ENCODE measurements at regions not wholly inside any gene's neighbourhood (a gene's known extent, or its start where the extent isn't known, plus 50 kb on each side); places are given as distances from the start of the nearest gene placed in this dataset.

DNA sequence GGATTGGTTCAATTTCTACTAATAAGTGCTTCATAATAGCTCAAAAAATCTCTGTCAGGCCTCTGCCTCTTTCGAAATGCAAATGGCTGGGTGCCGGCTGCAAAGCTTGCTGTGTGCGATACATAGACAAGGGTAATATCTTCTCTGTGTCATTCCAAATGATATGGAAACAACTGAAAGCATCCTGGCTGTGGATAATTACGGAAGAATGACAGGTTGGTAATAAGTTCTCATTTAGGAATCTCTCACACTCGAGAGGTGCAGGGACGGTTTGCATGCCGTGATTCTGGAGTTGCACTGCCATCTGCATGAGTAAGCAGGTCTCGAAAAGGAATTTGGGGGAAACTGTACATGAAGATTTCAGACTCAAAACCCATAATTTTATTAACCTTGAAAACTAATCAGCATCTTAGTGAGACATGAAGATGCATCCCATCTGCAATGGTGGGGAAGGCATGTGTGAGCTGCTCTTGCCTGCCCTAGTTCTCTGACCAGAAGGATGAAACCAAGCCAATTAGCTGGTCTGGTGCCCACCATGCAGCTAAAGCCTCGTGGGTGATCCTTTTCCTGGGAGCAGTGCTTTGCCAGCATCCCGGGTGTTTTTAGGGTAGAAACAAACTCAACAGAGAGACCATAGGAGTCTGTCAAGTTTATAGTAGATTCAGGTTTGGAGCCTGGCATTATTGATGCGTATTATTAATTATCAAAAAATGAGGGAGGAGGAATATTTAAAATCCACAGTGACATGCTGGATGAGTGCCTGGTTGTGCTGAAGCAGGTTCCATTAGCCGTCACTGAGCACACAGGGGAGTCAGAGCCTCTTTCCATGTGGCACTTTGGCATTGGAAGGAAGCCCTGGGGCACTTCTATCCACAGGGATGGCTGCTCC, 503.6 kb upstream of the MGMT start:
- Histone ChIP-seq H2BK15ac (ENCODE audit: low read length) (no peak overlapping the region), H2AK5ac (ENCODE audit: low read depth, low read length) (no peak overlapping the region), H2BK120ac (ENCODE audit: low read depth, low read length) (no peak overlapping the region), H3K9me3 (replicated peaks in 1 of 2; ENCODE audit: control insufficient read depth in 2 of 2, insufficient read depth in 1 of 2, low read depth in 1 of 2, low read length in 2 of 2) (no peaks in the 10 kb centered on the region), H3K36me3 (replicated peaks in 1 of 2; ENCODE audit: control insufficient read depth in 2 of 2, insufficient read depth in 2 of 2, low read length in 2 of 2) (no peaks in the 10 kb centered on the region), H3K23ac (ENCODE audit: low read depth, low read length, poor library complexity) (no peak overlapping the region), H3K9ac (ENCODE audit: low read depth, low read length, poor library complexity) (peak overlapping the region; percentile 5), H2AFZ (ENCODE audit: low read length) (no peak overlapping the region), H4K91ac (ENCODE audit: low read depth, low read length, poor library complexity) (no peak overlapping the region), H2BK12ac (ENCODE audit: low read length) (no peak overlapping the region), H3K4me2 (ENCODE audit: insufficient read depth, low read length, poor library complexity, severe bottlenecking) (no peak overlapping the region), H3K4me1 (ENCODE audit: control insufficient read depth in 2 of 2, insufficient read depth in 1 of 2, low read depth in 1 of 2, low read length in 2 of 2) (no peaks in the 10 kb centered on the region), H4K8ac (ENCODE audit: low read depth, low read length) (no peak overlapping the region), H3K79me1 (ENCODE audit: low read depth, low read length) (no peaks in the 10 kb centered on the region), H3K4ac (ENCODE audit: low read length) (no peak overlapping the region), H3K14ac (ENCODE audit: low read length) (no peak overlapping the region), H3K27ac (replicated peaks; ENCODE audit: low read length) (no peak overlapping the region), H3K27me3 (ENCODE audit: control insufficient read depth in 3 of 3, insufficient read depth in 3 of 3, low read depth in 1 of 3, low read length in 3 of 3) (no peaks in the 10 kb centered on the region), H2BK5ac (ENCODE audit: low read length) (no peak overlapping the region), H3K18ac (ENCODE audit: low read length) (no peak overlapping the region), H3K4me3 (ENCODE audit: low read length in 2 of 2) (no peak overlapping the region)
- WGBS, 2 donors (ENCODE audit: extremely low coverage in 2 of 2, insufficient read length in 2 of 2, insufficient replicate concordance in 1 of 2), result no CpG with 5 or more reads among the region's 12 CpGs
- DNase-seq (ENCODE audit: low spot score), result no peak

DNA sequence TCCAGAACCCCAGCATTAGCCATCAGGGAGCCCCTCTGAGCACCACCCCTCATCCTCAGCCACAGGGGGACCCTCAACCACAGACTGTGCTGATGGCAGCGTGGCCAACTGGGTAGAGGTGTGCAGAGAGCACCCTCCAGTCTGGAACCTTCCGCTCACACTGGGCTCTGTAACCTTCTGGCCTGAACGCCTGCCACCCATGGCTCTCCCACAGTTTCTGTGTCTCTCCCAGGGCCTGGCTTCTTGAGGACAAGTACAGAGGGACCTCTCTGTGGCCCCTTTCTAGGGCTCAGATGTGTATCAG, 503.0 kb upstream of the MGMT start:
- Histone ChIP-seq H4K91ac (ENCODE audit: low read depth, low read length, poor library complexity) (no peak overlapping the region), H3K27me3 (ENCODE audit: control insufficient read depth in 3 of 3, insufficient read depth in 3 of 3, low read depth in 1 of 3, low read length in 3 of 3) (no peaks in the 10 kb centered on the region), H3K23ac (ENCODE audit: low read depth, low read length, poor library complexity) (no peak overlapping the region), H3K9me3 (replicated peaks in 1 of 2; ENCODE audit: control insufficient read depth in 2 of 2, insufficient read depth in 1 of 2, low read depth in 1 of 2, low read length in 2 of 2) (no peaks in the 10 kb centered on the region), H3K4me3 (ENCODE audit: low read length in 2 of 2) (no peak overlapping the region), H2BK15ac (ENCODE audit: low read length) (no peak overlapping the region), H4K8ac (ENCODE audit: low read depth, low read length) (no peak overlapping the region), H3K4ac (ENCODE audit: low read length) (no peak overlapping the region), H3K36me3 (replicated peaks in 1 of 2; ENCODE audit: control insufficient read depth in 2 of 2, insufficient read depth in 2 of 2, low read length in 2 of 2) (no peaks in the 10 kb centered on the region), H3K9ac (ENCODE audit: low read depth, low read length, poor library complexity) (peak overlapping the region; percentile 5), H2BK5ac (ENCODE audit: low read length) (no peak overlapping the region), H2AFZ (ENCODE audit: low read length) (no peak overlapping the region), H3K27ac (replicated peaks; ENCODE audit: low read length) (no peak overlapping the region), H2AK5ac (ENCODE audit: low read depth, low read length) (no peak overlapping the region), H3K14ac (ENCODE audit: low read length) (no peak overlapping the region), H3K4me2 (ENCODE audit: insufficient read depth, low read length, poor library complexity, severe bottlenecking) (no peak overlapping the region), H2BK120ac (ENCODE audit: low read depth, low read length) (no peak overlapping the region), H3K4me1 (ENCODE audit: control insufficient read depth in 2 of 2, insufficient read depth in 1 of 2, low read depth in 1 of 2, low read length in 2 of 2) (no peaks in the 10 kb centered on the region), H2BK12ac (ENCODE audit: low read length) (no peak overlapping the region), H3K18ac (ENCODE audit: low read length) (no peak overlapping the region), H3K79me1 (ENCODE audit: low read depth, low read length) (no peaks in the 10 kb centered on the region)
- no CpG with 5 or more reads among the region's 3 CpGs for WGBS, 2 donors (ENCODE audit: extremely low coverage in 2 of 2, insufficient read length in 2 of 2, insufficient replicate concordance in 1 of 2)
- DNase-seq (ENCODE audit: low spot score), result no peak

DNA sequence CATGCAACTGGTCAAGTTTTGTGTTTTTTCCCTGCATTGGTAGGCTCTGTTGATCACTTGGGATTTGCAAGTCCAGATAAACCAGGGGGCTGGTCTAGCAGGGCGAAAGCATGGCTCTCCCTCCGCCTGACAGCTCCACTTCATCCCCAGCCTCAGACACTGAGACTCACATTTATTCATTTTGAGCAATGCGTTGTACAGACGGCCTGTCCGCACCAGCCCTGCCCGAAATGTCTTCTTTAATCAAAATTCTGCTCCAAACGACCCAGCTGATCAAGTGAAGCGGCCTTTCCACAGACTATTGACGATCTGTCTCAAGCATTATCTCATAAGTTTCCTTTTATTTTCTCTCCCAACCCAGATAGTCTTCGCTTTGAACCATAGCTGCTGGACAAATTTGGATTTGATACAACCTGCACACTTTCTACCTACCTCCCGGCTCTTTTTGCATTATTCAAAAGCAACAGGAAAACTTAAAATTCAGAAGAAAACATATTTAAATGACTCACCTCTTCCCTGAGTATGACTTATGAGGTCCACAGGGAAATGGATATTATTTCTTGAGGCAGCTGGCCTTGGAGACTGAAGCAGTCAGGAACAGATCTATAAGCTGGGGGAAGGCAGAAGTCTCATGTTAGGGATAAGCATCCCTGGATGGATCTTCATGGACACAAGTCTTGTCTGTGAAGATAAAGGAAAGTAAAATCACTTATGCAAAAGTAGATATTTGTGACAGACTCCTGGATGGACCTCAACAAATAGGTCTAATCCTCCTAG, 498.9 kb upstream of the MGMT start:
- no peak overlapping the region for H2BK120ac ChIP-seq (ENCODE audit: low read depth, low read length)
- H3K36me3 ChIP-seq (replicated peaks in 1 of 2; ENCODE audit: control insufficient read depth in 2 of 2, insufficient read depth in 2 of 2, low read length in 2 of 2), result no peaks in the 10 kb centered on the region
- H2BK15ac ChIP-seq (ENCODE audit: low read length), result no peak overlapping the region
- H2AFZ ChIP-seq (ENCODE audit: low read length), result no peak overlapping the region
- no peaks in the 10 kb centered on the region for H3K9me3 ChIP-seq (replicated peaks in 1 of 2; ENCODE audit: control insufficient read depth in 2 of 2, insufficient read depth in 1 of 2, low read depth in 1 of 2, low read length in 2 of 2)
- H2BK5ac ChIP-seq (ENCODE audit: low read length), result no peak overlapping the region
- no peak for DNase-seq (ENCODE audit: low spot score)
- H2BK12ac ChIP-seq (ENCODE audit: low read length), result no peak overlapping the region
- H2AK5ac ChIP-seq (ENCODE audit: low read depth, low read length), result no peak overlapping the region
- H3K9ac ChIP-seq (ENCODE audit: low read depth, low read length, poor library complexity), result no peak overlapping the region
- no peaks in the 10 kb centered on the region for H3K79me1 ChIP-seq (ENCODE audit: low read depth, low read length)
- no peak overlapping the region for H3K4me3 ChIP-seq (ENCODE audit: low read length in 2 of 2)
- H3K18ac ChIP-seq (ENCODE audit: low read length), result no peak overlapping the region
- no peak overlapping the region for H4K91ac ChIP-seq (ENCODE audit: low read depth, low read length, poor library complexity)
- H3K27me3 ChIP-seq (ENCODE audit: control insufficient read depth in 3 of 3, insufficient read depth in 3 of 3, low read depth in 1 of 3, low read length in 3 of 3), result no peaks in the 10 kb centered on the region
- H3K23ac ChIP-seq (ENCODE audit: low read depth, low read length, poor library complexity), result no peak overlapping the region
- H4K8ac ChIP-seq (ENCODE audit: low read depth, low read length), result no peak overlapping the region
- WGBS, 2 donors (ENCODE audit: extremely low coverage in 2 of 2, insufficient read length in 2 of 2, insufficient replicate concordance in 1 of 2), result no CpG with 5 or more reads among the region's 11 CpGs
- H3K27ac ChIP-seq (replicated peaks; ENCODE audit: low read length), result no peak overlapping the region
- H3K4me2 ChIP-seq (ENCODE audit: insufficient read depth, low read length, poor library complexity, severe bottlenecking), result no peak overlapping the region
- H3K14ac ChIP-seq (ENCODE audit: low read length), result no peak overlapping the region
- no peak overlapping the region for H3K4ac ChIP-seq (ENCODE audit: low read length)
- no peaks in the 10 kb centered on the region for H3K4me1 ChIP-seq (ENCODE audit: control insufficient read depth in 2 of 2, insufficient read depth in 1 of 2, low read depth in 1 of 2, low read length in 2 of 2)

DNA sequence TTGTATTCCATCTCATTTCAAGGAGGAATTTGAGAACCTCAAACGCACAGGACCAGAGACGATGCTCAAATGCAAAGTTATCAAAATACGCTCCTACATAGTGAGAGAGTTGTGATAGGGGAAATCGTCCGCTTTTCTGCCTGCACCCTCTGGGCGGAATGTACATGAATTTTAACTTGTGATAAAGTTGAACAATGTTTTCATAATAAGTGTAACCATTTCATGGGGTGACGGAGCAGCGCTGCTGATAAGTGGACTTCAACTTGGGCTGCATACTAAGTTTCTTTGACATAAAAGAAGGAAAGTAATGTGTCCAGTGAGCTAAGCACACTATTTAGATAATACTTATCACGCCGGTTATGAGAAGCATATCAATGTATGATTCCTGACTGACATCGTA, 497.5 kb upstream of the MGMT start:
- no CpG with 5 or more reads among the region's 11 CpGs for WGBS, 2 donors (ENCODE audit: extremely low coverage in 2 of 2, insufficient read length in 2 of 2, insufficient replicate concordance in 1 of 2)

More for the DNA sequence above, 497.5 kb upstream of the MGMT start:
- Histone ChIP-seq H3K9ac (ENCODE audit: low read depth, low read length, poor library complexity) (no peak overlapping the region), H3K23ac (ENCODE audit: low read depth, low read length, poor library complexity) (no peak overlapping the region), H2AFZ (ENCODE audit: low read length) (no peak overlapping the region), H3K4me2 (ENCODE audit: insufficient read depth, low read length, poor library complexity, severe bottlenecking) (no peak overlapping the region), H3K18ac (ENCODE audit: low read length) (no peak overlapping the region), H3K36me3 (replicated peaks in 1 of 2; ENCODE audit: control insufficient read depth in 2 of 2, insufficient read depth in 2 of 2, low read length in 2 of 2) (no peaks in the 10 kb centered on the region), H2BK5ac (ENCODE audit: low read length) (no peak overlapping the region), H3K4me3 (ENCODE audit: low read length in 2 of 2) (no peak overlapping the region), H4K91ac (ENCODE audit: low read depth, low read length, poor library complexity) (no peak overlapping the region), H3K4ac (ENCODE audit: low read length) (no peak overlapping the region), H2AK5ac (ENCODE audit: low read depth, low read length) (no peak overlapping the region), H2BK15ac (ENCODE audit: low read length) (no peak overlapping the region), H3K79me1 (ENCODE audit: low read depth, low read length) (no peaks in the 10 kb centered on the region), H3K27ac (replicated peaks; ENCODE audit: low read length) (no peak overlapping the region), H3K9me3 (replicated peaks in 1 of 2; ENCODE audit: control insufficient read depth in 2 of 2, insufficient read depth in 1 of 2, low read depth in 1 of 2, low read length in 2 of 2) (no peaks in the 10 kb centered on the region), H3K14ac (ENCODE audit: low read length) (no peak overlapping the region), H2BK12ac (ENCODE audit: low read length) (no peak overlapping the region), H2BK120ac (ENCODE audit: low read depth, low read length) (no peak overlapping the region), H3K4me1 (ENCODE audit: control insufficient read depth in 2 of 2, insufficient read depth in 1 of 2, low read depth in 1 of 2, low read length in 2 of 2) (no peaks in the 10 kb centered on the region), H3K27me3 (ENCODE audit: control insufficient read depth in 3 of 3, insufficient read depth in 3 of 3, low read depth in 1 of 3, low read length in 3 of 3) (no peaks in the 10 kb centered on the region), H4K8ac (ENCODE audit: low read depth, low read length) (no peak overlapping the region)
- no peak for DNase-seq (ENCODE audit: low spot score)

Data from neuronal stem cell (in vitro differentiated cells).